ENCODE measurements at regions not wholly inside any gene's neighbourhood (a gene's known extent, or its start where the extent isn't known, plus 50 kb on each side); places are given as distances from the start of the nearest gene placed in this dataset.
"Not testable (repeated sequence)": the region's sequence is repeated elsewhere in the genome, so short reads cannot be mapped to it uniquely, and the experiment has no call there.

- DNase-seq (ENCODE audit: low read depth): no peak
These were observed 79.0 kb upstream of the CDK6 start for GRCh38 chr7:92915348-92915747.

DNA sequence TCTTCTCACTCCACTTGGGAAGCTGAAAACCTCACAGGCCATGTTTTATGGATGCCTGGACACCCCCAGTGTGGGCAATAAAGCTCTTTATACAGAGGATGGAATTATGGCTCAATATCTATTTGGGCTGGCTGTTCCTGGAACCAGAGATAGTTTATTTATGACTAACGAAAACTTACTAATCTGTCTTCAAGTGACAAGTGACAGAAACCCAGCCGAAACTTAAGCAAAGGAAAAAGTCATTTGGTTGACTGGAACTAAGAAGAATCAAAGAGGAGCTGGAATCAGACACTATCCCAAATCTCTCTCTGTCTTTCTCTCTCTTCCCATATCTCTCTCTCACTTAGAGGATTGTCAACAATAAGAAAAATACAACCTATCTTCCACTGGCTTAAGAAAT is 78.3 kb upstream of the CDK6 start:
- no peak for DNase-seq (ENCODE audit: low read depth)

GRCh38 chr7:92913849-92914248 is 77.5 kb upstream of the CDK6 start:
- DNase-seq (ENCODE audit: low read depth): no peak

DNA sequence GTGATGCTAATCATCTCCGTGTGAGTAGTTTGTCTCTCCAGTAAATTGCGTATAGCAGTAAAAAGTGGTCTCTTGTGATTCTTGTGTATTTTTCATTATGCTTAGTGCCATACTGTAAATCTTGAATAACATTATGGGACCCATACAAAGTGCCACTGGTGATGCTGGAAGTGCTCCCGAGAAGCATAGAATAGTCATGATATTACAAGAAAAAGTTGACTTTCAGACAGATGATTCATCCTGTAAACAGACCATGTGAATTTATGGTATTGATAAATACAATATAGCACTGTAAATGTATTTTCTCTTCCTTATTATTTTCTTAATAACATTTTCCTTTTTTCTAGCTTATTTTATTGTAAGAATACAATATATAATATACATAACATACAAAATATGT is 74.6 kb upstream of the CDK6 start:
- DNase-seq (ENCODE audit: low read depth): no peak

DNA sequence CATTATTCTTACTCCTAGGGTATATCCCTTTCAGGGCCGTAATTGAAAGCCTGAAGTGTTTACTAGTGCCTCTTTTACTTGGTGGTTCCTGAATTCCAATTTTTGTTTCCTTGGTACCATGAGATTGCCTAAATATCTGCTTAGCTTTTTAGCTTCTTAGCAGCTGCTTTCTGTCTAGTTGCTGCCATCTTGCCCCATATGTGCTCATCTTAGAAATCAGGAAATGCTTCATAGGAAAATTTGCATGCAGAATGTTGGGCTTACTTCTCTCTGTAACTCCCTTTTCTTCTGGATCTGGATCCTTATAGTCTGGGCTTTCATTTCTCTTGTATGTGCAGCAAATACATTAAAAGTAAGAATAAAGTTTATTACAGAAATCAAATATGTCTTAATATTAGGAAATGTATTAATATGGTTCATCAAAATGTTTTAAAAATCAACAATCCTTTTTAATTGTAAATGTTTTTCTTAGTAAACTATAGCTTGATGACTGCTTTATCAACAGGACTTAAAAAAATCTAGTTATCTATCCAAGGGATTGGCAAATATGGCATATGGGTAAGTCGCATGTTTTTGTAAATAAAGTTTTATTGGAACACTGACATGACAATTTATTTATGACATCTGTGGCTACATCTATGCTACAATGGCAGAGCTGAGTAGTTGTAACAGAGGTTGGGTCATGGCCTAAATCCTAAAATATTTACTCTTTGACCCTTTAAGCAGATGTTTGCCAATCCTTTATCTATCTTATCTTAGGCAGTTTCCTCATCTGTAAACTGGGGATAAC is 73.5 kb upstream of the CDK6 start:
- DNase-seq (ENCODE audit: low read depth): no peak

DNA sequence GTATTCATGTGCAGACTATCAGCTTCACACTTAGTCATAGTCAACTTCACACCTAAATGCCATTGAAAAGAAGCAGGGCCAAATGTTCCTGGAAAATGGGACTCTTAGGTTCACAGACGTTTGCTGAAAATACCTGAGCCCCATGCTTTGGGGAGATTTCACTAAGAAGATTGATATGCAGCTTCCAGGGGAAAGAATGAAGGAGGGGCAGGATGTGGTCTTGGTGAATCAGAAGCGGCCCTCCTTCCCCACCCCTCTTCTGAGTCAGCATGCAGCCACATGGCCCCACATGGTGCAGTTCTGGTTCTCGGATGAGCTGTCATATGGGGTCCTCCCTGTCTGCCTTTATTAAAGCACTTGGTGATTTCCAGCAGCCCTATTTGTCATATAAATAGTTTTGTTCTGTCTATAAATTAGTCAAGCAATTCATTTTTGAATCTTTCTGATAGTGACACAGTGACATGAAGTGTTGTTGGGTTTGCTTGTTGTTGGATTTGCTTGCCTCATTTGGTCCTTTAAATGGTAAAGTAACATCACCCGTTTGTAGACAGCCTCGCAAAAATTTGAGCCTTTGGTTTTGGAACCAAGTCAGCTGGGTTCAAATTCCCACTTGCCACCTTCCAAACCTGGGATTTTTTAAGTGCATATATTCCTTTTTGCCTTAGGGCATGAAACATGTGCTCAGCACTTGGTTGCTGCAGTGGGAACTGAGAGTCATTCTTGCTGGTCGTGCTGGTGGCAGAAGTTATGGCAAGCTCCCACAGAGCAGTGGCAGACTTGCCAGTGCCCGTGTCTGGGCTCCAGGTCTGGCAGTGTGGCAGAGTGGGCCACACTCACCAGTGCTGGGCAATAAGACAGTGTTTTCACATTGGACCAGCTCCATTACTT is 68.1 kb upstream of the CDK6 start:
- DNase-seq (ENCODE audit: low read depth): peak; percentile 98

- DNase-seq (ENCODE audit: low read depth): no peak
These were observed 62.4 kb upstream of the CDK6 start for GRCh38 chr7:92898798-92899197.

GRCh38 chr7:92894857-92895256 is 58.5 kb upstream of the CDK6 start:
- not testable (repeated sequence) for DNase-seq (ENCODE audit: low read depth)

DNA sequence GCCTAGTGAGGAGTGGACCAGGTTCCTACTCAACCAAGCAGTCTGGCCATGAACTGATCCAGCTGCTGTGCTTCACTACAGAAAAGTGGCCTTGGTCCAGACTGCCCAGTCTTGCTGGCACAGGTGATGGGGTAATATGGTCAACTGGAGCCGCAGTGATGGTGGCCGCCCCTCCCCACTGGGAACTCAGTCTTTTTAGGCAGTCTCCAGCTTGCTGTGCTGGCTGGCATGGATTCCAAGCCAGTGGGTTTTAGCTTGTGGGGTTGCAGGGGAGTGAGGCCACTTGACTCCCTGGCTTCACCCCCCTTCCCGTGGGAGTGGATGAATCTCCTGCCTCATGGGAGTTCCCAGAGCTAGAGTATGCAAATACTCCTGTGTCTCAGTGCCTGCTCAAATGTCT is 52.7 kb upstream of the CDK6 start:
- DNase-seq (ENCODE audit: low read depth): no peak
